HL-60 (cell line): ENCODE measurements at regions not wholly inside any gene's neighbourhood (a gene's known extent, or its start where the extent isn't known, plus 50 kb on each side); places are given as distances from the start of the nearest gene placed in this dataset.

Source experiments
- DNase-seq, 2 experiments: peaks; one replicate each; pipeline ENCODE4 v3.0.0-alpha.2; 2010 to 2020; ENCODE audit warnings: low read depth in 1 of 2, low spot score in 1 of 2
- H3K27ac ChIP-seq: fragments of 250-450 bp; sonication (Bioruptor Pico); replicated peaks from 2 replicates; pipeline ENCODE4 v1.5.1; 2020; ENCODE audit warnings: mild to moderate bottlenecking, moderate library complexity
- H3K27me3 ChIP-seq: fragments of 250-450 bp; sonication (Bioruptor Pico); 2 replicates; pipeline ENCODE4 v1.5.1; 2021; ENCODE audit warnings: mild to moderate bottlenecking, moderate library complexity; ENCODE audit not compliant: insufficient read depth, poor library complexity, severe bottlenecking
- H3K4me3 ChIP-seq: replicated peaks from 2 replicates; pipeline ENCODE4 v1.5.1; 2011; ENCODE audit warnings: mild to moderate bottlenecking, control low read depth, low read length; ENCODE audit not compliant: insufficient read depth
- CTCF ChIP-seq: IDR thresholded peaks from one replicate; pipeline ENCODE4 v1.5.1; 2011; ENCODE audit warnings: low read length, control low read depth, inconsistent platforms; ENCODE audit not compliant: insufficient read depth
- GABPA ChIP-seq: IDR thresholded peaks from 2 replicates; pipeline ENCODE4 v1.6.1; 2012; ENCODE audit warnings: low read depth
- POLR2AphosphoS5 ChIP-seq: IDR thresholded peaks from 2 replicates; pipeline ENCODE4 v1.6.1; 2012; ENCODE audit warnings: low read depth
- REST ChIP-seq: IDR thresholded peaks from 2 replicates; pipeline ENCODE4 v1.6.1; 2012; ENCODE audit warnings: low read depth; ENCODE audit not compliant: insufficient replicate concordance
- SPI1 ChIP-seq: IDR thresholded peaks from 2 replicates; pipeline ENCODE4 v1.6.1; 2012; ENCODE audit warnings: low read depth, mild to moderate bottlenecking, borderline replicate concordance

- TF ChIP-seq SPI1 (no peak), POLR2AphosphoS5 (no peak), GABPA (no peak), REST (no peak), CTCF (no peak)
- peaks cover 3% of the 10 kb centered on the region for H3K27me3 ChIP-seq
- no peak overlapping the region for H3K4me3 ChIP-seq
- no peak for DNase-seq
- H3K27ac ChIP-seq = no peak overlapping the region
Observed at GRCh38 chr7:42858570-42858969, 53.3 kb downstream of the C7orf25 start.

- H3K4me3 ChIP-seq = no peak overlapping the region
- TF ChIP-seq GABPA (no peak), POLR2AphosphoS5 (no peak), REST (no peak), CTCF (no peak), SPI1 (no peak)
Observed at GRCh38 chr7:42856605-42856987, 55.3 kb downstream of the C7orf25 start.

GRCh38 chr7:42854571-42855118, 57.2 kb downstream of the C7orf25 start:
- Histone ChIP-seq H3K27ac (no peak overlapping the region), H3K27me3 (peaks cover 5% of the 10 kb centered on the region), H3K4me3 (no peak overlapping the region)
- DNase-seq = no peak
- TF ChIP-seq CTCF = no peak
- TF ChIP-seq SPI1 = no peak
- TF ChIP-seq GABPA = no peak
- TF ChIP-seq POLR2AphosphoS5 = no peak
- TF ChIP-seq REST = no peak

More at GRCh38 chr7:42856605-42856987, 55.3 kb downstream of the C7orf25 start:
- no peak for DNase-seq
- H3K27ac ChIP-seq = no peak overlapping the region
- H3K27me3 ChIP-seq = peaks cover 3% of the 10 kb centered on the region
